HG03095 (cell line): ENCODE measurements at regions not wholly inside any gene's neighbourhood (a gene's known extent, or its start where the extent isn't known, plus 50 kb on each side); places are given as distances from the start of the nearest gene placed in this dataset.
"Not testable (repeated sequence)": the region's sequence is repeated elsewhere in the genome, so short reads cannot be mapped to it uniquely, and the experiment has no call there.

Source experiments
- ATAC-seq: cut with Tn5 transposase; IDR thresholded peaks from one replicate; pipeline ENCODE4 v1.9.1; 2021; ENCODE audit warnings: moderate library complexity; ENCODE audit not compliant: unreplicated experiment

GRCh38 chr21:7743940-7744339, 2777.4 kb upstream of the TPTE start:
- not testable (repeated sequence) for ATAC-seq

- peak; percentile 94 for ATAC-seq
Measured at GRCh38 chr21:7744406-7745099, 2776.8 kb upstream of the TPTE start.

- peak; percentile 75 for ATAC-seq
Measured at GRCh38 chr21:7745100-7745450, 2776.3 kb upstream of the TPTE start.

- ATAC-seq: not testable (repeated sequence)
Measured at GRCh38 chr21:7747964-7748363, 2773.4 kb upstream of the TPTE start.

GRCh38 chr21:7752611-7753010, 2768.8 kb upstream of the TPTE start:
- ATAC-seq: not testable (repeated sequence)

GRCh38 chr21:7753380-7753877, 2768.0 kb upstream of the TPTE start:
- ATAC-seq: peak; percentile 92

GRCh38 chr21:7769985-7770384, 2751.4 kb upstream of the TPTE start:
- not testable (repeated sequence) for ATAC-seq

GRCh38 chr21:7774219-7774618, 2747.2 kb upstream of the TPTE start:
- not testable (repeated sequence) for ATAC-seq

GRCh38 chr21:7775327-7775984, 2745.9 kb upstream of the TPTE start:
- ATAC-seq: not testable (repeated sequence)

GRCh38 chr21:7776035-7776434, 2745.3 kb upstream of the TPTE start:
- ATAC-seq: not testable (repeated sequence)

GRCh38 chr21:7776622-7777021, 2744.8 kb upstream of the TPTE start:
- not testable (repeated sequence) for ATAC-seq

GRCh38 chr21:7777289-7777688, 2744.1 kb upstream of the TPTE start:
- not testable (repeated sequence) for ATAC-seq

- ATAC-seq: not testable (repeated sequence)
Measured at GRCh38 chr21:7787427-7788078, 2733.8 kb upstream of the TPTE start.

GRCh38 chr21:7793797-7794196, 2727.6 kb upstream of the TPTE start:
- not testable (repeated sequence) for ATAC-seq

GRCh38 chr21:7797328-7797727, 2724.1 kb upstream of the TPTE start:
- ATAC-seq: not testable (repeated sequence)

- not testable (repeated sequence) for ATAC-seq
Measured at GRCh38 chr21:7798446-7798845, 2722.9 kb upstream of the TPTE start.

GRCh38 chr21:7799697-7800096, 2721.7 kb upstream of the TPTE start:
- ATAC-seq: not testable (repeated sequence)

GRCh38 chr21:7813475-7813874, 2707.9 kb upstream of the TPTE start:
- ATAC-seq: not testable (repeated sequence)

GRCh38 chr21:7817013-7817412, 2704.4 kb upstream of the TPTE start:
- not testable (repeated sequence) for ATAC-seq

- not testable (repeated sequence) for ATAC-seq
Measured at GRCh38 chr21:7819301-7819700, 2702.1 kb upstream of the TPTE start.

GRCh38 chr21:7825627-7826026, 2695.8 kb upstream of the TPTE start:
- not testable (repeated sequence) for ATAC-seq

GRCh38 chr21:7826174-7826573, 2695.2 kb upstream of the TPTE start:
- ATAC-seq: not testable (repeated sequence)
